HG03442 (cell line): ENCODE measurements at regions not wholly inside any gene's neighbourhood (a gene's known extent, or its start where the extent isn't known, plus 50 kb on each side); places are given as distances from the start of the nearest gene placed in this dataset.
"Not testable (repeated sequence)": the region's sequence is repeated elsewhere in the genome, so short reads cannot be mapped to it uniquely, and the experiment has no call there.

Source experiments
- ATAC-seq: cut with Tn5 transposase; IDR thresholded peaks from one replicate; pipeline ENCODE4 v1.9.1; 2021; ENCODE audit warnings: mild to moderate bottlenecking, moderate library complexity; ENCODE audit not compliant: unreplicated experiment

DNA sequence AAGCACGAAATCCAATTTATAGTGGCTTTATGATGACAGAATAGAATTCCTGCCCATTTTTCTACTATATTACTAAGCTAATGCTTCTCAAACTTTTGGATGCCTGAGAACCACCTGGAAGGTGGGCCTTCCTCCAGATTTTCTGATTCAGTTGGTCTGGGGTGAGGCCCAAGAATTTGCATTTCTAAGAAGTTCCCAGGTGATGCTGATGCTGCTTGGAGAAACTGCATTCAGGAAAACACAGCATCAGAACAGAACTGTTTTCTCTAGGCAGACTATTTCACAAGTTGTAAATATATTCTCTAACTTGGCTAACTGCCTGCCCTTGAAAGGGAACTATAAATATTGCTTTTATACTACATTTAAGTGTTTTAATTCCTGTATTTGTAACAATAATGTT lies 644.9 kb upstream of the DPPA4 start:
- no peak for ATAC-seq

- ATAC-seq = no peak
Measured at GRCh38 chr3:109984976-109985375, 647.6 kb upstream of the DPPA4 start.

- no peak for ATAC-seq
Measured at GRCh38 chr3:109985943-109986555, 648.7 kb upstream of the DPPA4 start.

DNA sequence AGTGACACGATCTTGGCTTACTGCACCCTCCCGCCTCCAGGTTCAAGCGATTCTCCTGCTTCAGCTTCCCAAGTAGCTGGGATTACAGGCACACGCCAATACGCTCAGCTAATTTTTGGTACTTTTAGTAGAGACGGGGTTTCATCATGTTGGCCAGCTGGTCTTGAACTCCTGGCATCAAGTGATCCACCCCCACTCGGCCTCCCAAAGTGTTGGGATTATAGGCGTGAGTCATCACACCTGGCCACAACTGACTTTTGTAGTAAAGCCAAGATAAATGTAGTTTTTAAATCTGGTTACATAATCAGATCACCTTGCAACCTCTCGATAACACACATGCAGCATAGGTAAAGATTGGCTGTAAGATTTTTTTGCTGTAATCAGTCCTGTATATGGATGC lies 657.5 kb upstream of the DPPA4 start:
- no peak for ATAC-seq

GRCh38 chr3:109995377-109995776 lies 658.0 kb upstream of the DPPA4 start:
- no peak for ATAC-seq

GRCh38 chr3:110001905-110002304 lies 664.6 kb upstream of the DPPA4 start:
- not testable (repeated sequence) for ATAC-seq

GRCh38 chr3:110006913-110007312 lies 669.6 kb upstream of the DPPA4 start:
- no peak for ATAC-seq

DNA sequence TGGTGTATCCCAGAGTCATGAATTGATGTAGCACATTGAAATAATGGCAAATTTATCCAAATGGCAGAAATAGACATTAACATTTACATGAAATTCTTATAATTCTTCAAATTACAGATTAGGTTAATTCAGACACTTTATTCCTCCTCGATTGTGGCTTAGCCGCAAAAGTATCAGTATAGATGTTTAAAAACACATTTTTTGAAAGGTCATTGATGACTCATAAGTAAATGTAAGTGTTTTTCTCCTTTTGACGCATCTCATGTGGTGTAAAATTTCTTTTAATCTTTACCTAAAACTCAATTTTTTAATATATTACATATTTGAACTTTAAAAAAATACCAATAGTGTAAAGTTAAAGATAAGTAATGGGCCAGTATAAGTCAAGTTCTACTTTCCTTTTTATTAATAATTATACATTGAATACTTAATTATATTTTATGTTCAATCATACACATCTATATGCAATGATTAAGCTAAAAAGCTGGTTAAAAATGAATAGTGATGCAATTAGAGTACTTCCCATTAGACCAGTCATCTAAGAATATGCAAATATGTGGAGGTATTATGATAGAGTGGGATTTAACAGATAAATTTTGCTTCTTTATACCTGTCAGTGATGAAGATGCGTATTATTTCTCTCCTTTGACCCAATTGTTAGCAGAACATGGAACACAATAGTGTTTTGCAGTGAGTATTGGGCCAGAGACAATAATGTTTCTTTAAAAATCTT lies 678.1 kb upstream of the DPPA4 start:
- ATAC-seq = no peak

DNA sequence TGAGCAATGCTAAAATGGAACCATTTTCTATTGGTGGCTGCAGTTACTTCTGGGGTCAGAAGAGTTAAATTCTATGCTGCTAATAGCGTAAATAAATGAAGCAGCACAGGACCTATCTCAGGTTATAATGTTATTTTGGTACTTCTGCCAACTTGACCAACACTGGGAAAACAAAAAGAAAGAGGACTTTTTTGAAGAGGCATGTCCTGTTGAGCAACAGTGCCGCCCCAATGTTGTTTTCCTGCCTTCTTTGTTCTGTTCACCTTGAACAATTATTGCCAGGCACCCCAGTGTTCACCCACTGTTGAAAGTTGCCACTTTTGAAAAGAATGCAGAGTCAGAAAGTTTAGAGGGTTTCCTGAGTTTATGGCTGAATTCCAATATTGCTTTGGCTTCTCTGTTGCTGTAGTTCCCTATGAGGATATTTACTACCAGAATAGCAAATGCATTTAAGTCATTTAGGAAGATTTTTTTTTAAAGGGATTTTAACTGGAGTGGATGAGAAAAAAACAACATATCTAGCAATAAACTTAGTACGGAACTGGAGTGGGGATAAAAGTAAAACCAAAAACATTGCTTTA lies 679.0 kb upstream of the DPPA4 start:
- ATAC-seq = no peak

- no peak for ATAC-seq
Measured at GRCh38 chr3:110017304-110017703, 680.0 kb upstream of the DPPA4 start.

DNA sequence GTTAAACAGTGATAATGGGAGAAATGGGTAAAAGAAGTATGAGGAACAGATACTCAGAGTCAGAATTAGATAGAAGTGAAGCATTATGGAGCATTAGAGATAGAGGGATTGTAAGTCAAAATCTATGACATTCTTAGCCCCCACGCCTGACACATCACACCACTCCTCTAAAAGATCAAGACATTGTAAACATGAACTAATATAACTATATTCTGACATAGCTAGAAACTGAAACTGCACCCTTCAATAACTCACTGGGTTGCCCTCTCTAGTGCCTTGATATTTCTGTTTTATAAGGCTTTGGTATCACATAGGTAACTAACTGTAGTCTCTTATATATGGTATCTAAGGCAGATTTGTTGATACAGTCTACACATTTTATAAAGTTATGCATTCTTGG lies 684.3 kb upstream of the DPPA4 start:
- peak; percentile 45 for ATAC-seq

DNA sequence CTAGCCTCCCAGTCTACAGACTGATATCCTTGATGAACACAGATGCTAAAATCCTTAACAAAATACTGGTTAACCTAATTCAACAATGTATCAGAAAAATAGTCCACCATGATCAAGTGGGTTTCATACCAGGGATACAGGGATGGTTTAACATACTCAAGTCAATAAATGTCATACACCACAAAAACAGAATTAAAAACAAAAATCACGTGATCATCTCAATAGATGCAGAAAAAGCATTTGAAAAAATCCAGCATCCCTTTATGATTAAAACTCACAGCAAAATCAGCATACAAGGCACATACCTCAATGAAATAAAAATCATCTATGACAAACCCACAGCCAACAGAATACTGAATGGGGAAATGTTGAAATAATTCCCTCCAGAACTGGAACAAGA lies 685.7 kb upstream of the DPPA4 start:
- ATAC-seq = not testable (repeated sequence)

GRCh38 chr3:110026421-110026820 lies 689.1 kb upstream of the DPPA4 start:
- ATAC-seq = no peak

DNA sequence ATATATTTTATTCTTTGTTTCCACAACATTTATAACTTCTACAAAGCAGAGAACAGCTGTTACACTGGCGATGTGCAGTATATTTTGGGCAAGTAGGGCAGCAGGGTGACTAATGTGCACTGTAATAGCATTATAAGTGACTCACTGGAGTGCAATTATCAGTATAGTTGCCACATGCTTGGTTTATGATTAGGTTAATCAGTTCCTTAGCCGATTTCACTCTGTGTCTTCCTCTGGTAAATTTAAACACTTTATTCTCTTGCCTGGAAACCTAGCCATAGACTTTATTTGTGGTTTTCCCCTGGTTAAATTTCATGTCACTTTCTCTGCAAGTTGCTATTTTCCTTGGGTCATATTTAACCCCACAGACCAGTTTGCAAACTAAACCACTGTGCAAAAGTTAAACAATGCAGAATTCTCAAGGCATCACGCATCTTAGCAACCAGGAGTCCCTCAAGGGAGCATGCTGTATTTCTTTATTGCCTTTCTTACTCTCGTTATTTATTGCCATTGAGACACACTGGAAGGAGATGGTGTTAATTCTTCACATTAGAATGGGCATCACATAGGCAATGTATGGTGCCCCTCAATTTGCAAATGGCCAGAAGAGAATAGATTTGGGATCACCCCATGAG lies 690.2 kb upstream of the DPPA4 start:
- no peak for ATAC-seq

- no peak for ATAC-seq
Measured at GRCh38 chr3:110031975-110032374, 694.6 kb upstream of the DPPA4 start.

- no peak for ATAC-seq
Measured at GRCh38 chr3:110059431-110059830, 722.1 kb upstream of the DPPA4 start.

- ATAC-seq = no peak
Measured at GRCh38 chr3:110062716-110063115, 725.4 kb upstream of the DPPA4 start.

DNA sequence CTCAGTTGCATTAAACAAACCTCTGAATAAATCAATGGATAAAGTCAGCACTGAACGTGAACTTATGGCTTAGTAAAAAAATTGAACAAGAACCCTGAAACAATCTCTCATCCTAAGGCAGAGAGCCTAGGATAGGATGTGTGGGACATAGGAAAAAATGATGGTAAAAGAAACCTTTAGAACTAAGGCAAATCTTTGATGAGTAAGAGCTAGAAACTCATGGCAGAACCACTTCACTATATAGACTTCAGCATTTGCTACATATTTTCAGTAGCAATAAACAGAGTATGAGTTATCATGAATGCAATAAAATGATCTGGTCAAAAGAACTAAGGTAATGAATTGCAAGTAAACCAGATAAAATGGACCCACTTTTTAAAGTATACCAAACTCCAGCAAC lies 725.8 kb upstream of the DPPA4 start:
- no peak for ATAC-seq

DNA sequence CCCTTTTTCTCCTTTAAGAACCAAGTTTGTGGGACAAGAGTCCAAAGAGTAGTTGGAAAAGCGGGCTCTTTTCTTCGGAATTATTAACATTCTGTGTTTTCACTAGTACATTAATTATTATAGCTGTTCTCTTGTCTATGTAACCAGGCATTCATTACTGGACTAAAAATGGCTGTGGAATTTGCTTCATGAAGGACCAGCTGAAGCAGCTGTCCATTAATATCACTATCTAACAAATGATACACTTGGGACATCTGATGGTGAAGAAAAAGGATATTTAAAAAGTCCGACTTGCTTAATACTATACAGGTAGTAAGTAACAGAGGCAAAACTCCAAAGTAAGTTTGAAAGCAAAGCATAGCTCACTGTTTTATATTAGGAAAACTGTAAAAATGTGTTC lies 728.9 kb upstream of the DPPA4 start:
- no peak for ATAC-seq

GRCh38 chr3:110067527-110067926 lies 730.2 kb upstream of the DPPA4 start:
- ATAC-seq = no peak

GRCh38 chr3:110069761-110070160 lies 732.4 kb upstream of the DPPA4 start:
- no peak for ATAC-seq
